Ureter (tissue), 1 donor: ENCODE measurements at regions not wholly inside any gene's neighbourhood (a gene's known extent, or its start where the extent isn't known, plus 50 kb on each side); places are given as distances from the start of the nearest gene placed in this dataset.
A peak's percentile ranks its signal among the peaks of the same experiment; 100 is the strongest.

ENCODE experiments used
- DNase-seq: peaks from one replicate; pipeline ENCODE4 v3.0.0-alpha.2; 2020; ENCODE audit warnings: low spot score
- donor health status: DM: yes; HTN: yes; CAD: no.

DNA sequence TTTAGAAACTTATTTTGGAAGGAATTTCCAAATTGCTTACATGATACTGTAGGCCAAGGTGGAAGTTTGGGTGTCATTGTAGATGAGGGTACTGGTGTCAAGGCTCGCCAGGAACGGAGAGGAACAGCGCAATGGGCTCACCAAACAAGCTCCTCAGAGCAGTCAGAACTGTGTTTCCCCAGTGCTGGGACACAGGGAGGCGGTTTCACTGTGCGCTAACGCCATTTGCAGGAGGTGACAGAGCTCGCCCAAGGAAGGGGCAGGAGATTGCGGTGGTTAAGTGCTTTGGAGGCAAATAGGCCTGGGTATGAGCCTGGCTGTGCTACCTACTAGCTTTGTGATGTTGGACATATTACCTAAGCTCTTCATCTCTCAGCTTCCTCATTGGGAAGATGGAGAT, 57.3 kb downstream of the HHEX start:
- no peak for DNase-seq

- DNase-seq = no peak
Measured at GRCh38 chr10:92747600-92747999, 57.8 kb downstream of the HHEX start.

GRCh38 chr10:92750791-92751533, 61.2 kb downstream of the HHEX start:
- no peak for DNase-seq

- no peak for DNase-seq
Measured at GRCh38 chr10:92751534-92751811, 61.7 kb downstream of the HHEX start.

- DNase-seq = no peak
Measured at GRCh38 chr10:92751827-92752226, 62.1 kb downstream of the HHEX start.

DNA sequence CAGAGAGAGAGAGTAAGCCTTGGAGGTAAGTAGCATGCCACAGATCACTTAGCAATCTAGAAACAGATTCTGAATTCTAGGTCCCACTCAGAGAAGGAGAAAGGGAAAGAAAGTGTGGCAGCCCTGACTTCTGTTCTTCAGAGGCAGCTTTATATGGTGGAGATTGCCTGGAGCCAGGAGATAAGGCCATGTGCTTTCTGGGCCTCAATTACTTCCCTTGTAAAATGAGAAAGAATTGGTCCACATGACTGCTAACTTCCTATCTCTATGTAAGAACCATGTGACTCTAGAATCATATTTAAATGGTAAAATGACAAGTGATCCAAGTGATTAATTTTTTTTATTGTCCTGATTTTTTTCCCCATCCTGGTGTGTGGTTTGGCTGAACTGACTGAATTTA, 64.1 kb downstream of the HHEX start:
- DNase-seq = no peak

- no peak for DNase-seq
Measured at GRCh38 chr10:92755725-92756124, 66.0 kb downstream of the HHEX start.

DNA sequence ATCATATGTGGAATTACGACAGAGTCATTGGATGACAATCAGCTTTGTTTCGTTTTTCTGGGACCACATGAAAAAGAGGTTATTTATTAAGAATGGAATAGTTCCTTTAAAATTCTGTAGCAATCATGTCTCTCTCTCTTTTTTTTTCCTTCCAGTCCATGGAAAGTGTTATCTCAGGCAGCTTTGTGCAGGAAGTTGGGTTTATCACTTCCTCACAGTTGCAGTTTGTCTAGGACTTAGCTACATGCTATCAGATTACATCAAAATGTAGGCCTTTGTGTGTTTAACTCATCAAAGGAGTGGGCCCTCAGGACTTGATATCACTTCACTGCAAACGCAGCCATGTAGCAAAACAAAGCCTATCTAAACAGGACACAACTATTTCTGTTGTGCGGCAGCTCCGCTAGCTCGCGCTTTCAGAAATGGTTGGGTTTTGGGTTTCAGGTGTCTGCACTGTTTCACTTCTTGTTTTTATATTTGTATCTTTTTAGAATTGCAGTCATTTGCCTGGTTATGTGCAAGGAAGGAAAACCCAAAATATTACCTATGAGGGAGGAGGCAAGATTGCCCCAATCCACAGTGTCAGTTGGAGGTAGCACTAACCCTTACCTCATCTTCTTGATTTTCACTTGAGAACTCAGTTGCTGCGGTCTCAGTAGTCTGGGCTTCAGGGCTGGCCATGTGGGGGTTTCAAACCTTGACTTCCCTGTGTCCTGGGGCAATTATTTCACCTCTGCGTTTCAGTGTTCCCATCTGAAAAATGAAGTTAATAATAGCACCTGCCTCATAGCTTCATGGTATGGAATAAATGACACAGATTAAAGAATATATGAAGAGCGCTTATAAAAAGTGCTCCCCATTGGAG, 66.7 kb downstream of the HHEX start:
- no peak for DNase-seq

DNA sequence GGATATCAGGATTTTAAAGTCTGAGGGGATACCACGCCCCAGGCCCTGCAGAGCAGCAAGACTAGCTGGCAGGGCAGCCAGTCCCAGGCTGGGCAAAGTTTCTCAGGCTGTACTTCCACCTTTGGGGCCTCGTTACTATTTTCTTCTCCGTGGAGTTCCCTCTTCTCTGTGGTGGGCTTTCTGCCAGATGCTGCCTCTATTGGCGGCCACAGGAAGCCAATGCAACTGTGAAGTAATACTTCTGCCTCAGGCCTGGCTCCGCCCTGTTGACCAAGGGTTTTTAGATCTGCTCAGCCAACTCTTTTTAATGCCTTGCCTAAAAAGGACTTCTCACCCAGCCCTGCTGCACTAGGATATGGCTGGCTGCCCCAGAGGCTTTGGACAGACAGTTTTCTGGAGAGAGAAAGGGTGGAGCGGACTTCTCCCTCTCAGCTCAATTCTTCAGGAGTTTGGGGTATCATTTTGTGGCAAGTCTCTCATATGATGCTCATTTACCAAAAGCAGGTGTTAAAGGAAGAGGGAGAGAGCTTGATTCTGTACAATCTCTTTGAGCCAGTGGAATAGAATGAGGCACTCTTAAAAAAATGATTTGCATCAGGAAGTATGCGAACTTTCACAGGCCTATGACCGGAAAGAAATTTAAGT, 67.4 kb downstream of the HHEX start:
- peak; percentile 89 for DNase-seq

DNA sequence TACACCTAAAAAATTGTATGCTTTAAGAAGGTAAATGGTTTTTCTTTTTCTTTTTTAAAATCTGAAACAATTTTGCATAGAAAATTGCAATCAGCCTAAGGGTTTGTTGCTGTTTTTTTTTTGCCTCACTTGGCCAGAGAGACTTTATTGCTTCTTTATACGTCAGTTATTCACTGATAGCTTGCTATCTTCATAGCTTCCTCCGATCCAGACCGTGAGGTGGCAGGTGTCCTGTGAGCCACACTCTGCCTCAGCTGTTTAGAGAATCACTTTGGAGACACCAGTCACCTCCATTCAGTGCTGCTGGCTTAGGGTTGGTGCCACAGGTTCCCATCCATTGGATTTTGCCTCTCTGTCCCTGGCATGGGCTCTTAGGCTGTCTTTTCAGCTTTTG, 68.0 kb downstream of the HHEX start:
- DNase-seq = no peak

GRCh38 chr10:92758594-92758993, 68.8 kb downstream of the HHEX start:
- no peak for DNase-seq

DNA sequence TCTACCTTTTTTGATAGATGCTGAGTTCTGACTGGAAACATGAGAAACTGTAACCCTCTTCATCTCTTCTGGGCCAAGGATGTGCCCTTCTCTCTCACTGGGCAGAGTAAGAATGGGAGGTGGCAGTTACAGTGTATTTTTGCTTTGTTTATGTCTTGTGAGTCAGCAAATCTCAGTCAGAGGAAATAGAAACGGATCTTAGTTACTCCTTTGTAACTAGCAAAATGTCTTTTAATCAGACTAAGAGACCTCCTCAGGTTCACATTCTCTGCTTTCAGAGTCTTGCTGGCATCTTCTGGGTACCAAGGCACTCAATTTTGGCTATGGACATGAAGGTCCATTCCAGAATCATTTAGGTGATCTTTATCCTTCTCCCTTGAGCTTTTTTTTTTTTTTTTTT, 70.9 kb downstream of the HHEX start:
- DNase-seq = no peak

DNA sequence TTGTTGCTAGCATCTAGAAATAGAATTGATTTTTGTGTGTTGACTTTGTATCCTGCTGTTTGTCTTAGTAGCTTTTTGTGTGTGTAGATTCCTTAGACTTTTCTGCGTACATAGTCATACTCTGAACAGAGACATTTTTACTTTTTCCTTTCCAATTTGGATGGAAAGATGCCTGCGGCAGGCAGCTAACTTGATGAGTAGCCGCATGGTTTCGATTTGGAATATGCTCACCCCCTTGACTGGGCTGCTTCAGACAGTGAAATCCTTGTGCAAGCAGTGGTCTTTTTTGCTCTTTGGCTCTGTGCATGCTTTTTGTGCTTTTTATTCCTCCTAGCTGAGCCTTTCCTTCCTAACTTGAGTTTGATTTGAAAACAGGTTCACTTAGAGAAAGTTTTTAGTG, 71.8 kb downstream of the HHEX start:
- no peak for DNase-seq

GRCh38 chr10:92763634-92764155, 73.9 kb downstream of the HHEX start:
- no peak for DNase-seq

GRCh38 chr10:92766451-92766850, 76.7 kb downstream of the HHEX start:
- DNase-seq = no peak

GRCh38 chr10:92768104-92768503, 78.3 kb downstream of the HHEX start:
- no peak for DNase-seq

- DNase-seq = no peak
Measured at GRCh38 chr10:92773776-92774175, 74.5 kb upstream of the EXOC6 start.

DNA sequence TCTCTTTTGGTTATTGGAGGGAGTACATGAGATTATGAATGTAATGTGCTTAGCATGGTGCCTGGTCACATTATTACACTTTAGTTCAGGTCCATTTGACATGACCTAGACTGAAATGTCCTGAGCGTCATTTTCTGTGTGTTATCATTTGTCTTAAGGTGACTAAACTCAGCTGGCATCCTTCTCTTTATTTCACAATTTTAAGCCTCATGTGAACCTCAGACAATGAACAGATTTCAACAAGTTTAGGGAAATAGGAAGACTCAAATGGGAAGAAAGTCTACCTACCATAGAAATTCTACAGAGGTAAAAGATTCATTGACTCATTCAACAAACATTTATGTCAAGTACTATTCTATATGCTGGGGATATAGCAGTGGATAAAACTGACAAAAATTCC, 70.2 kb upstream of the EXOC6 start:
- DNase-seq = no peak

GRCh38 chr10:92785118-92785517, 63.2 kb upstream of the EXOC6 start:
- no peak for DNase-seq

DNA sequence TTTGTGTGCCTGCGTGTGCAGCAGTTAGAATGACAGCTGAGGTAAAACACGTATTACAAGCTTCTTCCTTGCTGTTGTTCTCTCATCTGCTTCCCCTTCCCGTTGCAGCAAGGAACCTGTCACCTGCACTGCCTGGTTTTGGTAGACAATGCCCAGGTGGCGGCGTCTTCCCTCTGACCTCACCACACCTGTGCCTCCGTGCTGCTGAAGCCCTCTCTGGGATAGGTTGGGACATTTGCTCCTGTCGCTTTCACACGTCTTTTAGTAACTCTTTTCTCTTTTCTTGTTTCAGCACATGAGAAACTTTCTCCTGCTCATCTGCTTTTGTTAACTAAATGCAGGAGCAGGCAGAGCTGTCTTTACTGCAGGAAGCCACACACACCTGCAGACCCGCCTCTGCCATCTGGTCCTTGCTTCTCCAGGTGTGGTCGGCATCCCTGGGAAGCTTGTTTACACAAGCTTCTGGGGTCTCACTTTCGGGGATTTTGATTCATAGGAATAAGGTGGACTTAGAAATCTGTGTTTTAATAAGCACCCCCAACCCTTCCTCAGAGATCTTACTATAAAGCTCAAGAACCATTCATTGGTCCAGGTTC, 60.7 kb upstream of the EXOC6 start:
- no peak for DNase-seq

- DNase-seq = no peak
Measured at GRCh38 chr10:92789067-92789466, 59.3 kb upstream of the EXOC6 start.

DNA sequence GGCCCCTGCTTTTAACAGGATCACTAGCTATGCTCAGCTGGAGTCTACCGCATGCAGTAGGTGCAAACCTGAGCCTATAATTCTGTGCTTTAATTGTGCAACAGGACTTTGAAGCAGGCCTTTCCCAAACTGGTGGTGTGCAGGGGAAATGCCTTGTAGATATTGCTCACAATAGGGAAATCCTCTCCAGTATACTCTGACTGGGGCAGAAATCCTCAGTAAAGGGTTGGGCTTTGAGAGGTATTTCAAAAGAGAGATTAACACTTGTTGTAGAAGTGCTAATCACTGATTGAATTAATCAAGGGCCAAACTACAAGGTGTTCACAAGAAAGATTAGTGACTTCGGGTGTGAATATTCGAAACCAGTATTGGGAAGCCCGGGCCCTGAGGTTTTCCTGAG, 58.5 kb upstream of the EXOC6 start:
- no peak for DNase-seq
